HG03060 (cell line): ENCODE measurements at regions not wholly inside any gene's neighbourhood (a gene's known extent, or its start where the extent isn't known, plus 50 kb on each side); places are given as distances from the start of the nearest gene placed in this dataset.
"Not testable (repeated sequence)": the region's sequence is repeated elsewhere in the genome, so short reads cannot be mapped to it uniquely, and the experiment has no call there.

Experiments
- ATAC-seq: cut with Tn5 transposase; IDR thresholded peaks from one replicate; pipeline ENCODE4 v1.9.1; 2021; ENCODE audit warnings: low read depth, moderate number of reproducible peaks; ENCODE audit not compliant: unreplicated experiment

DNA sequence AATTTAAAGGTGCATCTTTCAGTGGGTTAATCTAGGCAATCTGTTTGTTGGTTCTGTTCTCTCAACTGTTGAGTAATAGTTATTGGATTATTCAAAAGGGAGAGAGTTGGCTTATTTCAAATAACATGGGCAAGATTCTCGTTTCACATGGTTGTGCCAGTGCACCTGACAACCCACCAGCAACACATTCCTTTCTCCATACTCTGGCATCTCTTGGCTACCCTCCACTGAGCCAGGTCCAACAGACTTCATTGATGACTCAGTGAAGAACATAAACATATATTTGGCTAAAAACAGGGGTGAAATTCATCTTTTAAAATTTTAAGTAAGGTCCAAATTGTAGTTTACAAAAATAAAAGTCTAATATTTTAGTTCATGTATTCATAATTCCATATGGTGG, 967.2 kb downstream of the RPA4 start:
- no peak for ATAC-seq

DNA sequence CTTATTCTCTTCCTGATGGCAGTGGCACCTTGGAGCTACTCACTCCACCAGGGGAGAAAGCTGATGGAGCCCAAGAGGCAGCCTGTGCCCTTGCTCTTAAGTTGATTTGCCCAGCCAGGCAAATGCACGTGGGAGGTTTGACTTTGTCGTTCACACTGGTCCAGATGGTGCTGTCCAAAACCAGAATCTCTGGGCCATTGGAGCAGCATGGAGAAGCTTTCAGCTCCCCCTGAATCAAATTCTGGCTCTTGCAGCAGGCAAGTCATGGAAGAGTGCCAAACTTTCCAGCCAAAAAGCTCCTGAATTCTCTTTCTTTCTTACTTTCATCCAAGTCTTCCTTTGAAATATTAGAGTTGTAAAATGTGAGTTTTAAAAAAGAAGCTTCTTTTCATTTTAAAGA, 970.4 kb downstream of the RPA4 start:
- ATAC-seq, result no peak

DNA sequence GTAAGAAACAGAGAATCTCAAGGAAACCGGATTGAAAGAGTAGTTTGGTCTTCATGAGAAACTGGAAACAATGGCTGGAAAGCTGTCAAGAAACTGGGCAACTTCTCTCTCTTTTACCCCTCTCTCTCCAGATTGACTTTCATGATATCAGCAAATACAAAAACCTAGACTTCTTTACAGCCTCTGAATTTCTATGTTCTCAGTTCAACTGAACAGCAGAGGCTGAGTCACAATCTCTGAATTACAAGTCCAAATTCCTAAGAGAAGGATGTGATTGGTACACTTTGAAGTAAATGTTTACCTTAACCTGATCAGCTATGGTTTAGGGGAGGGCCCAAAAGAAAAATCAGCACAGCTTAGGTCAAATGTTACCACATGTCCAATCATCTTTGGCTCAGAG, 974.9 kb downstream of the RPA4 start:
- no peak for ATAC-seq

DNA sequence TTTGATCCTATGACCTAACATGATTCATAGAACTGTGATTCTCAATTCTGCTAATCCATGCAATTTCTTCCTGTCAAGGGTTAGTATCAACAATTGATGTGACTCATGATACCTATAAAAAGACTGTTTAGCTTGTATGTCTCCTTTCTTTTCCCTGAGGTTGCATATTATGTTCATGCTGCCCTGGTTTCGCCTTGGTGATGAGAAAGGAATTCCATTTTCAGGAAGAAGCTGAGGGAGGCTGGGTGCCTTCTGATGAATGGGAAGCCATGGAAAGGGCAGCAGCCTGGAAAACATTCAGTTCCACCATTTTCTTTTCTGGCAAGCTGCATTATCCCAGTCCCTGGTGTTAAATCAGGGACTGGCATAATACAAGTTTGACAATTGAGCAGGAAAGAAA, 976.5 kb downstream of the RPA4 start:
- ATAC-seq, result no peak

GRCh38 chrX:97863261-97863660, 979.6 kb downstream of the RPA4 start:
- no peak for ATAC-seq

GRCh38 chrX:97867266-97867665, 983.6 kb downstream of the RPA4 start:
- no peak for ATAC-seq

DNA sequence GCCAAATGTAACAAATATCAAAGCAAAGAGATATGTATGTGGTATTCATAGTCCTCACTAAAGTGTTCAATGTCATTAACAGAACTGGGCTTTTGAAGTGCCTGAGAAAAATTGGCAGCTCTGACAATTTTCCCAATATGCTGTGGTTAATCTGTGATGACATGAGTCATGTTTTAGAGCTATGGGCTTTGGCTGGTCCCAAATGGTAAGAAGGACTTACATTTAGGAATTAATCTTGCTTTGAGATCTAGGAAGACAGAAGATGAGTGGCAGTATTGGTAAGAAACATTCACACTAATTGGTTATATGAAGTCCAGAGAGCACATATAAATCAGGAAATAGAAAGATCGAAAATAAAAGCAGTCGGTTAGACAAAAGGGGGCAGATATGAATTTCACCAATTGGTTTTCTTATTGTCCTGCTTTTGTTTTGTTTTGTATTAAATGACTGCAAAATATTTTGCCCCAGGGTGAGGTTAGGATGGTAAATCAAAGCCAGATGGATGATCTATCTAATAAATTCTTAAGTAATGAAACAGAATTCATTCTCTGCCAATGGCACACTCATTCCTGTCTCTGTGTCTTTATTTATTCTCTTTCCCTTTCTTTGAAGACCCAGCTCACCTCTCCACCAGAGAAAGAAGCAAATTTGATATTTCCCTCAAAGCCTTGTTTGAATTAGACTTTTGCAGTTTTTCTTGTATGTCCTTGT, 993.1 kb downstream of the RPA4 start:
- ATAC-seq, result no peak

- no peak for ATAC-seq
These were observed 998.6 kb downstream of the RPA4 start for GRCh38 chrX:97882306-97882705.

- no peak for ATAC-seq
These were observed 1012.0 kb downstream of the RPA4 start for GRCh38 chrX:97895751-97896150.

DNA sequence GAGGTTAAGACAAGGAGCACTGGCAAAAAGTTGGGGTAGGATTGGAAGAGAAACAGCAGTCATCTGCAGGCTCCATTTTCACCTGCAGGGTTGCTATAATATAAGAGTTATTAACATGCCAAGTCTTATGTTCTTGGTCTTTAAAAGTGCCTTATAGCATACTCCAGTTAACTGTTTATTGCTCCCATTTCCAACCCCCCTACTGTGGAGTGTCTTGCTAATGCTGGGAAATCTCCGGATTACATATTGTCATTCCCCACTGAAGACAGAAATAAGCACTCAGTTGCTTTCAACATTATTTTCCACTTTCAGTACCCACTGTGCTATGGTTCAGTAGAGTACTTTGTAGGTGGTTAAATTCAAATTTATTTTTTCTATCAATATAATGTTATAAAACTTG, 1014.3 kb downstream of the RPA4 start:
- no peak for ATAC-seq

DNA sequence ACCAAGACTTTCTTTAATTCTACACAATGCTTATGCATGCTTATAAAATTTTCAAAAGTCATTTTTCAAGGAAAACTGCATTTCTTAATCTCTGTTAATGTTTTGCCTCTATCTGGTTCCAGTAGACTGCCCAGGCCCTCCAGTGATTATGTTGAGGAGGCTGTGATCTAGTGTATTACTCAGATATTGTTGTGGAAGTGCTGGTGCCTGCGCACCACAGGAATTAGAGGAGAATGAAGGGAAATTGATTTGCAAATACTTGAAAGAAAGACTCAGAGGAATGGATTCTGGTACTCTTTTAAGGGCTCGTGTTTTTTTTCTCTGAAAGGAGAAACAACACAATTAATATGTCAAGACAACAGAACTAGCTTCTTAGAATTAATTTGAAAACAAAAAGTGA, 1015.1 kb downstream of the RPA4 start:
- no peak for ATAC-seq

DNA sequence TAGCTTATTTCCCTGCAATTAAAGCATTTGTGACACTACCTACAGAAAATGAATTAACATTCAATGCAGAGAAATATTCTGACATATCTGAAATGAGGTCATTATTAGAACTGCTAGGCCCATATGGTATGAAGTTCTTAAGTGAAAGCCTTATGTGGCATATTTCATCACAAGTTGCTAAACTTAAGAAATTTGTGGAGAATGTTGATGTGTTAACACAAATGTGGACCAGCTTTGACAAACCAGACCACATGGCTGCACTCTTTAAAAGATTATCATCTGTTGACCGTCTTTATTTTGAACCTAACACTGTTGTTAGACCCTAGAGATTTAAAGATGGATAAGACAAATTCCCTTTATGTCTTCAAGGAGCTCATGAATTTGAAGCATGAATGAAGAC, 1024.1 kb downstream of the RPA4 start:
- no peak for ATAC-seq

- ATAC-seq, result peak; percentile 94
These were observed 1025.5 kb downstream of the RPA4 start for GRCh38 chrX:97909245-97909644.

DNA sequence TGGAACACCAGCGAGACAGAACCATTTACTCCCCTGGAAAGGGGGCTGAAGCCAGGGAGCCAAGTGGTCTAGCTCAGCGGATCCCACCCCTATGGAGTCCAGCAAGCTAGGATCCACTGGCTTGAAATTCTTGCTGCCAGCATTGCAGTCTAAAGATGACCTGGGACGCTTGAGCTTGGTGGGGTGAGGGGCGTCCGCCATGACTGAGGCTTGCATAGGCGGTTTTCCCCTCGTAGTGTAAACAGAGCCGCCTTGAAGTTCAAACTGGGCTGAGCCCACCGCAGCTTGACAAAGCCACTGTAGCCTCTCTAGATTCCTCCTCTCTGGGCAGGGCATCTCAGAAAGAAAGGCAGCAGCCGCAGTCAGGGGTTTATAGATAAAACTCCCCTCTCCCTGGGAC, 1031.7 kb downstream of the RPA4 start:
- ATAC-seq, result not testable (repeated sequence)

DNA sequence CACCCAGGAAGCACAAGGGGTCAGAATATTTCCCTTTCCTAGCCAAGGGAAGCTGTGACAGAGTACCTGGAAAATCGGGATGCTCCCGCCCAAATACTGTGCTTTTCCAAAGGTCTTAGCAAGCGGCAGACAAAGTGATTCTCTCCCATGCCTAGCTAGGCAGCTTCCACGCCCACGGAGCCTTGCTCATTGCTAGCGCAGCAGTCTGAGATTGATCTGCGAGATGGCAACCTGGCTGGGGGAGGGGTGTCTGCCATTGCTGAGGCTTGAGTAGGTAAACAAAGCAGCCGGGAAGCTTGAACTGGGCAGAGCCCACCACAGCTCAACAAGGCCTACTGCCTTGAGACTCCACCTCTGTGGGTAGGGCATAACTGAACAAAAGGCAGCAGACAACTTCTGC, 1037.5 kb downstream of the RPA4 start:
- not testable (repeated sequence) for ATAC-seq

- no peak for ATAC-seq
These were observed 1047.9 kb downstream of the RPA4 start for GRCh38 chrX:97931586-97931985.

- ATAC-seq, result no peak
These were observed 1052.6 kb downstream of the RPA4 start for GRCh38 chrX:97936296-97936695.

- ATAC-seq, result no peak
These were observed 1055.0 kb downstream of the RPA4 start for GRCh38 chrX:97938706-97939105.

GRCh38 chrX:97968376-97969163, 1084.9 kb downstream of the RPA4 start:
- ATAC-seq, result no peak

DNA sequence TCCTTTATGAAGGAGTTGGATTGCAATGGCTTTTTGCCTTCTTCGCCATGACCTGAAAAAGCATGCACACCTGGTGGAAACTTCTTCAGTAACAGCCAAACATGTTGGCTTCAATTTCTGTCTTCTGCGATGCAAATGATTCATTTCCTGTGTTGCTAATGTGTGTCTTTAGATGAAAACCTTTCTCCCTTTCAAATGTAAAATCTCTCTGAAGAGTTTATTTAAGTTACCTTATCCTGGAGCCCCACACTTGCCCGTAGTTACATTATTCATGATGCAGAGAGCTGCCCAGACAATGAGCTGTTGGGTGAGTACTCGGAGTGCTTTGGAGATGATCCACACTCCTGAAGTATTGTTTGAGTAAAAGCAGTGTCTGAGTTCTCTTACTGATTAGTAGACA, 1100.9 kb downstream of the RPA4 start:
- no peak for ATAC-seq

- ATAC-seq, result no peak
These were observed 1101.4 kb downstream of the RPA4 start for GRCh38 chrX:97985096-97985495.

DNA sequence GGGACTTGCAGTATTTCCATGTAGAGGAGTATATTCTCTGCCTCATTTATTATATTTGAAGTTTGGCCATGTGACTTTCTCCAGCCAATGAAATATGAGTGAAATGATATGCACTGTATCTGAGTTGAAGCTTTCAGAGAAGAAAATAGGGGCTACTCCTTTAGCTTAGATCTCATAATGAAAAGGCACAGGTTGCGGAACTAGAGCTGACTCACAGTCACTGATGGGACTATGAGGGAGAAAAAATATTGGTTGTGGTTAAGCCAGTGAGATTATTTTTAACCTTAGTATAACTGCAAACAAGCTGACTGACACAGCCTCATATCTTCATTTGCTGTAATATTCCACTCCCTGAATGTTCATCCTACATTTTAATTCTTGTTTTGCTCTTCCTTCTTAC, 1104.3 kb downstream of the RPA4 start:
- ATAC-seq, result no peak
